K562 (cell line): ENCODE measurements at regions not wholly inside any gene's neighbourhood (a gene's known extent, or its start where the extent isn't known, plus 50 kb on each side); places are given as distances from the start of the nearest gene placed in this dataset.
"Not testable (repeated sequence)": the region's sequence is repeated elsewhere in the genome, so short reads cannot be mapped to it uniquely, and the experiment has no call there.

Source experiments
- ATAC-seq: fragments of 200-7000 bp; cut with Tn5 transposase; 3 replicates; pipeline ENCODE4 v1.9.1; 2020; ENCODE audit warnings: moderate library complexity
- BruUV-seq: library from RNA; stranded (reverse); fragments of 400-500 nt; replicated peaks from 2 replicates; lab custom pipeline; 2021; lab: Mats Ljungman, UMichigan
- CTCF ChIA-PET: fragments of 300-600 bp; formaldehyde crosslinking; extraction: SDS; loops from one replicate; lab custom pipeline; 2021; ENCODE audit warnings: low intra/inter-chr PET ratio; lab: Yijun Ruan, JAX
- POLR2A ChIA-PET: fragments of 300-600, 350-650 bp; sonication (Branson Sonifier 250); formaldehyde crosslinking; extraction: SDS; loops from one replicate; lab custom pipeline; 2021; ENCODE audit warnings: antibody characterized with exemption, inconsistent platforms; lab: Yijun Ruan, JAX
- DNase-seq, 4 experiments: peaks; one replicate each; pipeline versions ENCODE4 v3.0.0 to v3.0.0-alpha.2; 2011 to 2018; ENCODE audit warnings: low spot score in 3 of 4, mixed read lengths in 3 of 4; ENCODE audit errors: extremely low read depth in 1 of 4
- FAIRE-seq: peaks from 2 replicates; lab custom pipeline; 2011; peaks lifted over from hg19 to GRCh38; lab: Jason Lieb, UNC
- H2AFZ ChIP-seq: 2 replicates; pipeline ENCODE4 v1.6.0; 2011; ENCODE audit warnings: low read depth, low read length, control low read depth, inconsistent platforms
- H3K27ac ChIP-seq: fragments of 200-600 bp; 3 replicates; pipeline ENCODE4 v1.8.0; 2011; ENCODE audit warnings: low read depth, mild to moderate bottlenecking, control low read depth, inconsistent platforms, low read length, moderate library complexity, mixed read lengths; ENCODE audit errors: extremely low read depth
- H3K27me3 ChIP-seq, 2 experiments: fragments of 300-600 bp in 1 of 2; 2 replicates in 1 of 2; 3 replicates in 1 of 2; pipeline versions ENCODE4 v1.6.0 to v1.8.0; 2011; ENCODE audit warnings: inconsistent platforms in 2 of 2, low read length in 2 of 2, mild to moderate bottlenecking in 1 of 2, mixed read lengths in 1 of 2, moderate library complexity in 1 of 2; ENCODE audit not compliant: control insufficient read depth in 2 of 2, insufficient read depth in 2 of 2
- H3K36me3 ChIP-seq: fragments of 300-600 bp; 3 replicates; pipeline ENCODE4 v1.8.0; 2011; ENCODE audit warnings: mild to moderate bottlenecking, low read length, inconsistent platforms; ENCODE audit not compliant: control insufficient read depth, insufficient read depth
- H3K4me1 ChIP-seq, 2 experiments: fragments of 200-600 bp in 1 of 2; replicated peaks in 1 of 2; 2 replicates in 1 of 2; 3 replicates in 1 of 2; pipeline versions ENCODE4 v1.5.1 to v1.8.0; 2011; ENCODE audit warnings: inconsistent platforms in 2 of 2, low read length in 2 of 2, mild to moderate bottlenecking in 1 of 2, mixed read lengths in 1 of 2, moderate library complexity in 1 of 2; ENCODE audit not compliant: control insufficient read depth in 2 of 2, insufficient read depth in 2 of 2
- H3K4me2 ChIP-seq: 2 replicates; pipeline ENCODE4 v1.6.1; 2011; ENCODE audit warnings: low read length, control low read depth, inconsistent platforms, mixed read lengths; ENCODE audit not compliant: insufficient read depth
- H3K4me3 ChIP-seq: fragments of 200-600 bp; sonication (generic), shearing (Covaris generic); 2 replicates; pipeline ENCODE4 v1.5.1; 2016; ENCODE audit warnings: control low read depth, inconsistent platforms
- H3K79me2 ChIP-seq: fragments of 200-600 bp; 3 replicates; pipeline ENCODE4 v1.8.0; 2011; ENCODE audit warnings: low read length, inconsistent platforms; ENCODE audit not compliant: control insufficient read depth, insufficient read depth
- H3K9ac ChIP-seq, 2 experiments: 2 replicates each; pipeline versions ENCODE4 v1.6.0 to v1.6.1; 2011; ENCODE audit warnings: low read depth in 2 of 2, low read length in 2 of 2, control low read depth in 1 of 2, inconsistent platforms in 1 of 2, mild to moderate bottlenecking in 1 of 2, mixed read lengths in 1 of 2; ENCODE audit not compliant: insufficient read depth in 1 of 2
- H3K9me1 ChIP-seq: one replicate; pipeline ENCODE4 v1.6.0; 2011; ENCODE audit warnings: inconsistent platforms, mild to moderate bottlenecking, low read length, moderate library complexity; ENCODE audit not compliant: control insufficient read depth, insufficient read depth
- H3K9me3 ChIP-seq: replicated peaks from 2 replicates; pipeline ENCODE4 v1.5.1; 2011; ENCODE audit warnings: low read depth, low read length, inconsistent platforms; ENCODE audit not compliant: control insufficient read depth, insufficient read depth
- H4K20me1 ChIP-seq: replicated peaks from 2 replicates; pipeline ENCODE4 v1.6.1; 2011; ENCODE audit warnings: low read length, inconsistent platforms, mixed read lengths; ENCODE audit not compliant: control insufficient read depth, insufficient read depth
- CC2D1A ChIP-seq: fragments of 450-650 bp; IDR thresholded peaks from 2 replicates; pipeline ENCODE4 v1.6.1; 2017; ENCODE audit warnings: mild to moderate bottlenecking
- E2F3 ChIP-seq: fragments of 250-450 bp; sonication (Bioruptor Pico); IDR thresholded peaks from 2 replicates; pipeline ENCODE4 v1.4.0; 2020; ENCODE audit warnings: mild to moderate bottlenecking
- ELF2 ChIP-seq: fragments of 250-450 bp; sonication (Bioruptor Pico); IDR thresholded peaks from 2 replicates; pipeline ENCODE4 v1.5.0; 2021; ENCODE audit warnings: mild to moderate bottlenecking
- FOXP1 ChIP-seq: sonication (generic); formaldehyde crosslinking; IDR thresholded peaks from 2 replicates; pipeline ENCODE4 v1.8.0; 2022; ENCODE audit warnings: mild to moderate bottlenecking, missing genetic modification reagents
- HLTF ChIP-seq: fragments of 450-650 bp; IDR thresholded peaks from 2 replicates; pipeline ENCODE4 v1.6.1; 2016
- MYBL2 ChIP-seq, 2 experiments: fragments of 450-650 bp in 1 of 2; sonication (generic) in 1 of 2; formaldehyde crosslinking in 1 of 2; IDR thresholded peaks; 2 replicates each; pipeline versions ENCODE4 v1.6.1 to v1.8.1; 2017 to 2022; ENCODE audit warnings: borderline replicate concordance in 1 of 2, inconsistent platforms in 1 of 2, low read depth in 1 of 2, mild to moderate bottlenecking in 1 of 2, missing genetic modification reagents in 1 of 2, moderate library complexity in 1 of 2
- NR2F6 ChIP-seq: fragments of 450-650 bp; formaldehyde crosslinking; IDR thresholded peaks from 2 replicates; pipeline ENCODE4 v1.4.0; 2020; ENCODE audit warnings: mild to moderate bottlenecking
- POLR2H ChIP-seq: IDR thresholded peaks from 2 replicates; pipeline ENCODE4 v1.6.1; 2016; ENCODE audit warnings: missing genetic modification characterization, low read depth, mild to moderate bottlenecking, control low read depth, missing compliant biosample characterization, moderate library complexity
- PPARD ChIP-seq: fragments of 250-450 bp; sonication (Bioruptor Pico); IDR thresholded peaks from 2 replicates; pipeline ENCODE4 v1.8.0; 2022; ENCODE audit warnings: inconsistent platforms, mild to moderate bottlenecking, moderate library complexity
- STAT5A ChIP-seq: IDR thresholded peaks from 2 replicates; pipeline ENCODE4 v1.6.1; 2012; ENCODE audit warnings: low read length, inconsistent platforms, borderline replicate concordance
- TARDBP ChIP-seq: fragments of 450-650 bp; IDR thresholded peaks from 2 replicates; pipeline ENCODE4 v1.6.1; 2016
- THRAP3 ChIP-seq: fragments of 450-650 bp; IDR thresholded peaks from 2 replicates; pipeline ENCODE4 v1.6.1; 2016; ENCODE audit warnings: mild to moderate bottlenecking, inconsistent platforms, borderline replicate concordance
- ZBED1 ChIP-seq: IDR thresholded peaks from 2 replicates; pipeline ENCODE4 v1.6.1; 2014
- ZNF134 ChIP-seq: fragments of 250-450 bp; sonication (Bioruptor Pico); conservative IDR thresholded peaks from 2 replicates; pipeline ENCODE4 v1.4.0; 2020
- ZNF77 ChIP-seq: fragments of 250-450 bp; sonication (Bioruptor Pico); IDR thresholded peaks from 2 replicates; pipeline ENCODE4 v1.5.0; 2020
- WGBS: fragments of 100-300 bp; shearing (Covaris generic); methylation state at CpG from one replicate; pipeline ENCODE4 v1.1.6; 2016; ENCODE audit warnings: low coverage, mixed read lengths; ENCODE audit not compliant: insufficient coverage; ENCODE audit errors: missing lambda C conversion rate; 5-methylcytosine and 5-hydroxymethylcytosine counted together
- in situ Hi-C: fragments of 300-500 bp; cut with MboI; formaldehyde crosslinking; loops from 4 replicates; pipeline ENCODE4 v1.15.0; 2018; ENCODE audit warnings: inconsistent platforms, mixed read lengths
- intact Hi-C: fragments of 100-400 bp; cut with micrococcal nuclease; formaldehyde crosslinking; loops from 2 replicates; pipeline ENCODE4 v1.14.2; 2022

DNA sequence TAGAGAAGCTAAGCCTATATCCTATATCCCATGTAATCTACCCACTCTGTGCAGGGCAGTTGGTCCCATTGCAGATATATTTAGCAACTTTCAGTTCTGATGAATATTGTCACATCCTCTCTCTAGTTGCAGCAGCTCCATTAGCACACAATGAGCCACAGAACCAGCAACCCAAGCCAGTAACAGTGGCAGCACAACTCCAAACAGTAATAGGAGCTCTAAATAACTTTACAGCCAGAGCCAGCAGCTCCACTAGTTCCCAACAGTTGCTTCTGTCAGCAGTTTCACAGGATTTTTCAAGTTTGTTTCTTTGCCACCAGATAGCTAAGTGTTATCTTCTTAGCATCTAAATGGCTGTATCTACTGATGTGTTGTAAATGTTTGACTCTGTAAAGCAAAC lies 490.8 kb downstream of the HTR1B start:
- H3K79me2 ChIP-seq = no peaks in the 10 kb centered on the region
- H3K9me1 ChIP-seq = no peaks in the 10 kb centered on the region
- H3K4me3 ChIP-seq = no peak overlapping the region
- H4K20me1 ChIP-seq = no peaks in the 10 kb centered on the region
- no peak for ATAC-seq
- H3K4me2 ChIP-seq = no peak overlapping the region
- H2AFZ ChIP-seq = no peak overlapping the region
- no peak overlapping the region for H3K27ac ChIP-seq
- no peaks in the 10 kb centered on the region for H3K9me3 ChIP-seq
- in situ Hi-C loops (no loop called here), intact Hi-C loops (no loop called here)
- no peaks in the 10 kb centered on the region for H3K27me3 ChIP-seq
- no TSS peak for BruUV-seq
- ChIA-PET POLR2A (no interaction called here), CTCF (no interaction called here)
- no peaks in the 10 kb centered on the region for H3K36me3 ChIP-seq
- FAIRE-seq = no peak
- TF ChIP-seq E2F3 (CRISPR knock-in tag) (no peak), FOXP1 (no peak), HLTF (no peak), ZBED1 (no peak), MYBL2 (IDR thresholded peaks at IDR 0.05; ENCODE audit: low read depth) (no peak), MYBL2 (CRISPR knock-in tag; IDR thresholded peaks at IDR 0.05; ENCODE audit: borderline replicate concordance) (no peak), NR2F6 (CRISPR knock-in tag) (no peak), ZNF77 (CRISPR knock-in tag) (no peak), ZNF134 (no peak), CC2D1A (no peak), ELF2 (CRISPR knock-in tag) (no peak), STAT5A (no peak), POLR2H (tag) (no peak), THRAP3 (no peak), TARDBP (no peak), PPARD (no peak)
- no peak overlapping the region for H3K9ac ChIP-seq
- DNase-seq = no peak
- H3K4me1 ChIP-seq = no peaks in the 10 kb centered on the region

DNA sequence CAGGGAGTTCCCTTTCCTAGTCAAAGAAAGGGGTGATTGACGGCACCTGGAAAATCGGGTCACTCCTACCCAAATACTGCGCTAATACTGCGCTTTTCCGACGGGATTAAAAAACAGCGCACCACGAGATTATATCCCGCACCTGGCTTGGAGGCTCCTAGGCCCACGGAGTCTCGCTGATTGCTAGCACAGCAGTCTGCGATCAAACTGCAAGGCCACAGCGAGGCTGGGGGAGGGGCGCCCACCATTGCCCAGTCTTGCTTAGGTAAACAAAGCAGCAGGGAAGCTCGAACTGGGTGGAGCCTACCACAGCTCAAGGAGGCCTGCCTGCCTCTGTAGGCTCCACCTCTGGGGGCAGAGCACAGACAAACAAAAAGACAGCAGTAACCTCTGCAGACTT lies 504.1 kb downstream of the HTR1B start:
- ATAC-seq, intact Hi-C loops, H3K4me2 ChIP-seq, H3K4me1 ChIP-seq, H3K9ac ChIP-seq, BruUV-seq, H3K9me3 ChIP-seq, H3K27ac ChIP-seq, FAIRE-seq, H3K4me3 ChIP-seq, DNase-seq, H3K36me3 ChIP-seq, in situ Hi-C loops, H3K9me1 ChIP-seq, H4K20me1 ChIP-seq, CTCF ChIA-PET, H3K27me3 ChIP-seq, POLR2A ChIA-PET, H3K79me2 ChIP-seq, H2AFZ ChIP-seq: not testable (repeated sequence)
- under 1% methylated on average over 15 of the region's 15 CpGs for WGBS
